Ascending aorta (tissue), 2 donors: ENCODE measurements at regions not wholly inside any gene's neighbourhood (a gene's known extent, or its start where the extent isn't known, plus 50 kb on each side); places are given as distances from the start of the nearest gene placed in this dataset.

Experiments
- DNase-seq, 2 donors: peaks; one replicate each; pipeline ENCODE4 v3.0.0-alpha.2; 2019; ENCODE audit warnings: low spot score in 2 of 2
- H3K27ac ChIP-seq, 2 donors: fragments of 200-600 bp; sonication (generic); one replicate each; pipeline ENCODE4 v1.5.1; 2016 to 2017; ENCODE audit warnings: mild to moderate bottlenecking in 1 of 2
- H3K27me3 ChIP-seq: fragments of 200-600 bp; sonication (generic); one replicate; pipeline ENCODE4 v1.5.1; 2017
- H3K36me3 ChIP-seq, 2 donors: fragments of 200-600 bp; sonication (generic); one replicate each; pipeline ENCODE4 v1.5.1; 2016
- H3K4me1 ChIP-seq, 2 donors: fragments of 200-600 bp; sonication (generic); one replicate each; pipeline ENCODE4 v1.5.1; 2016 to 2017; ENCODE audit warnings: mild to moderate bottlenecking in 1 of 2
- H3K4me3 ChIP-seq, 2 donors: fragments of 200-600 bp; sonication (generic); one replicate each; pipeline ENCODE4 v1.5.1; 2016 to 2017; ENCODE audit warnings: mild to moderate bottlenecking in 1 of 2
- H3K9me3 ChIP-seq, 2 donors: fragments of 200-600 bp; sonication (generic); one replicate each; pipeline ENCODE4 v1.5.1; 2016
- CTCF ChIP-seq, 3 experiments: fragments of 200-600 bp in 2 of 3; fragments of 450-650 bp in 1 of 3; sonication (generic) in 2 of 3; IDR thresholded peaks; one replicate each; pipeline ENCODE4 v1.5.1; 2016 to 2019; ENCODE audit warnings: antibody characterized with exemption in 3 of 3, mild to moderate bottlenecking in 1 of 3, moderate library complexity in 1 of 3
- intact Hi-C: fragments of 100-400 bp; cut with DNase I; formaldehyde crosslinking; loops from one replicate; pipeline ENCODE4 v1.15.1; 2023

- no peaks in the 10 kb centered on the region for H3K4me1 ChIP-seq
- H3K27ac ChIP-seq, result no peak overlapping the region
- H3K36me3 ChIP-seq, result no peaks in the 10 kb centered on the region
- H3K9me3 ChIP-seq, result no peaks in the 10 kb centered on the region
- H3K4me3 ChIP-seq, result no peak overlapping the region
- intact Hi-C loops, result no loop called here
- no peaks in the 10 kb centered on the region for H3K27me3 ChIP-seq
- TF ChIP-seq CTCF (IDR thresholded peaks at IDR 0.05), result no peak
- DNase-seq, result no peak
Measured at GRCh38 chr4:33255094-33255493, 2534.9 kb downstream of the PCDH7 start.

- DNase-seq, result no peak
- TF ChIP-seq CTCF (IDR thresholded peaks at IDR 0.05), result no peak
- Histone ChIP-seq H3K4me3 (no peak overlapping the region), H3K27me3 (no peaks in the 10 kb centered on the region), H3K27ac (no peak overlapping the region), H3K36me3 (no peaks in the 10 kb centered on the region), H3K4me1 (no peaks in the 10 kb centered on the region), H3K9me3 (no peaks in the 10 kb centered on the region)
- intact Hi-C loops, result no loop called here
Measured at GRCh38 chr4:33255507-33255906, 2535.3 kb downstream of the PCDH7 start.

- Histone ChIP-seq H3K27me3 (no peaks in the 10 kb centered on the region), H3K4me3 (no peak overlapping the region), H3K36me3 (no peaks in the 10 kb centered on the region), H3K27ac (no peak overlapping the region), H3K9me3 (no peaks in the 10 kb centered on the region), H3K4me1 (no peaks in the 10 kb centered on the region)
- intact Hi-C loops, result no loop called here
- no peak for DNase-seq
- TF ChIP-seq CTCF (IDR thresholded peaks at IDR 0.05), result no peak
Measured at GRCh38 chr4:33262824-33263223, 2542.7 kb downstream of the PCDH7 start.

GRCh38 chr4:33268776-33269175 is 2548.6 kb downstream of the PCDH7 start:
- H3K4me1 ChIP-seq, result no peaks in the 10 kb centered on the region
- no peak for DNase-seq
- TF ChIP-seq CTCF (IDR thresholded peaks at IDR 0.05), result no peak
- H3K4me3 ChIP-seq, result no peak overlapping the region
- intact Hi-C loops, result no loop called here
- no peaks in the 10 kb centered on the region for H3K36me3 ChIP-seq
- H3K9me3 ChIP-seq, result no peaks in the 10 kb centered on the region
- no peak overlapping the region for H3K27ac ChIP-seq
- H3K27me3 ChIP-seq, result no peaks in the 10 kb centered on the region

GRCh38 chr4:33270403-33270802 is 2550.2 kb downstream of the PCDH7 start:
- Histone ChIP-seq H3K4me3 (no peak overlapping the region), H3K9me3 (no peaks in the 10 kb centered on the region), H3K27me3 (no peaks in the 10 kb centered on the region), H3K4me1 (no peaks in the 10 kb centered on the region), H3K27ac (no peak overlapping the region), H3K36me3 (no peaks in the 10 kb centered on the region)
- DNase-seq, result no peak
- intact Hi-C loops, result no loop called here
- TF ChIP-seq CTCF (IDR thresholded peaks at IDR 0.05), result no peak

GRCh38 chr4:33272722-33273121 is 2552.6 kb downstream of the PCDH7 start:
- no peaks in the 10 kb centered on the region for H3K27me3 ChIP-seq
- no peaks in the 10 kb centered on the region for H3K9me3 ChIP-seq
- no peaks in the 10 kb centered on the region for H3K36me3 ChIP-seq
- no peaks in the 10 kb centered on the region for H3K4me1 ChIP-seq
- intact Hi-C loops, result no loop called here
- no peak overlapping the region for H3K4me3 ChIP-seq
- no peak overlapping the region for H3K27ac ChIP-seq
- no peak for DNase-seq
- TF ChIP-seq CTCF (IDR thresholded peaks at IDR 0.05), result no peak
